ENCODE measurements at regions not wholly inside any gene's neighbourhood (a gene's known extent, or its start where the extent isn't known, plus 50 kb on each side); places are given as distances from the start of the nearest gene placed in this dataset.

DNA sequence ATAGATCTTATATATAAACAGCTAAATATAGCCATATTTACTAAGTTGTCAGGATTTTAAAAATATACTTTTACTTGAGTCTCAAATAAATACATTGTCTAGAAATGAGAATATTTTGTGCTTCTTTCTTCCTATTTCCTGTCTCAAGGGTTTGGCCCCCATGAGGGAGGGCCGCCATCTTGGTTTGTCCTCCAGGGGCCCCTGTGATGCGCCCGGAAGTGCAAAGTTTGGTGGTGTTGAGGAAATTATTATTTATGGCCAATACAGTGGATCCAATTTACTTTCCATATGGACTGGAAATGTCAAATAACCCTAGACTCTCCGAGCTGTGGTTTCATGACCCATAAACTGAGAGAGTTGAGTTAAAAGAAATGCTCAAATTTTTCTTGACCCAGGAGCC, 104.7 kb upstream of the OTOS start:
- TF ChIP-seq, protein P1, sequence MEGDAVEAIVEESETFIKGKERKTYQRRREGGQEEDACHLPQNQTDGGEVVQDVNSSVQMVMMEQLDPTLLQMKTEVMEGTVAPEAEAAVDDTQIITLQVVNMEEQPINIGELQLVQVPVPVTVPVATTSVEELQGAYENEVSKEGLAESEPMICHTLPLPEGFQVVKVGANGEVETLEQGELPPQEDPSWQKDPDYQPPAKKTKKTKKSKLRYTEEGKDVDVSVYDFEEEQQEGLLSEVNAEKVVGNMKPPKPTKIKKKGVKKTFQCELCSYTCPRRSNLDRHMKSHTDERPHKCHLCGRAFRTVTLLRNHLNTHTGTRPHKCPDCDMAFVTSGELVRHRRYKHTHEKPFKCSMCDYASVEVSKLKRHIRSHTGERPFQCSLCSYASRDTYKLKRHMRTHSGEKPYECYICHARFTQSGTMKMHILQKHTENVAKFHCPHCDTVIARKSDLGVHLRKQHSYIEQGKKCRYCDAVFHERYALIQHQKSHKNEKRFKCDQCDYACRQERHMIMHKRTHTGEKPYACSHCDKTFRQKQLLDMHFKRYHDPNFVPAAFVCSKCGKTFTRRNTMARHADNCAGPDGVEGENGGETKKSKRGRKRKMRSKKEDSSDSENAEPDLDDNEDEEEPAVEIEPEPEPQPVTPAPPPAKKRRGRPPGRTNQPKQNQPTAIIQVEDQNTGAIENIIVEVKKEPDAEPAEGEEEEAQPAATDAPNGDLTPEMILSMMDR (IDR thresholded peaks at IDR 0.05; ENCODE audit: poor library complexity), result no peak
- no peak for TF ChIP-seq EZH2phosphoT487 (IDR thresholded peaks at IDR 0.05; ENCODE audit: low read depth, severe bottlenecking, unreplicated experiment)
